ENCODE measurements at regions not wholly inside any gene's neighbourhood (a gene's known extent, or its start where the extent isn't known, plus 50 kb on each side); places are given as distances from the start of the nearest gene placed in this dataset.

GRCh38 chr13:84200971-84201370, 318.7 kb upstream of the SLITRK1 start:
- TF ChIP-seq POLR2AphosphoS5 (IDR thresholded peaks at IDR 0.05; ENCODE audit: low read depth, low read length) (no peak), SIN3A (IDR thresholded peaks at IDR 0.05; ENCODE audit: borderline replicate concordance, insufficient read depth, low read length) (no peak), TAF1 (IDR thresholded peaks at IDR 0.05; ENCODE audit: borderline replicate concordance, insufficient read depth, low read length) (no peak)
- TF ChIP-seq, protein P1, sequence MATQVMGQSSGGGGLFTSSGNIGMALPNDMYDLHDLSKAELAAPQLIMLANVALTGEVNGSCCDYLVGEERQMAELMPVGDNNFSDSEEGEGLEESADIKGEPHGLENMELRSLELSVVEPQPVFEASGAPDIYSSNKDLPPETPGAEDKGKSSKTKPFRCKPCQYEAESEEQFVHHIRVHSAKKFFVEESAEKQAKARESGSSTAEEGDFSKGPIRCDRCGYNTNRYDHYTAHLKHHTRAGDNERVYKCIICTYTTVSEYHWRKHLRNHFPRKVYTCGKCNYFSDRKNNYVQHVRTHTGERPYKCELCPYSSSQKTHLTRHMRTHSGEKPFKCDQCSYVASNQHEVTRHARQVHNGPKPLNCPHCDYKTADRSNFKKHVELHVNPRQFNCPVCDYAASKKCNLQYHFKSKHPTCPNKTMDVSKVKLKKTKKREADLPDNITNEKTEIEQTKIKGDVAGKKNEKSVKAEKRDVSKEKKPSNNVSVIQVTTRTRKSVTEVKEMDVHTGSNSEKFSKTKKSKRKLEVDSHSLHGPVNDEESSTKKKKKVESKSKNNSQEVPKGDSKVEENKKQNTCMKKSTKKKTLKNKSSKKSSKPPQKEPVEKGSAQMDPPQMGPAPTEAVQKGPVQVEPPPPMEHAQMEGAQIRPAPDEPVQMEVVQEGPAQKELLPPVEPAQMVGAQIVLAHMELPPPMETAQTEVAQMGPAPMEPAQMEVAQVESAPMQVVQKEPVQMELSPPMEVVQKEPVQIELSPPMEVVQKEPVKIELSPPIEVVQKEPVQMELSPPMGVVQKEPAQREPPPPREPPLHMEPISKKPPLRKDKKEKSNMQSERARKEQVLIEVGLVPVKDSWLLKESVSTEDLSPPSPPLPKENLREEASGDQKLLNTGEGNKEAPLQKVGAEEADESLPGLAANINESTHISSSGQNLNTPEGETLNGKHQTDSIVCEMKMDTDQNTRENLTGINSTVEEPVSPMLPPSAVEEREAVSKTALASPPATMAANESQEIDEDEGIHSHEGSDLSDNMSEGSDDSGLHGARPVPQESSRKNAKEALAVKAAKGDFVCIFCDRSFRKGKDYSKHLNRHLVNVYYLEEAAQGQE (IDR thresholded peaks at IDR 0.05; ENCODE audit: insufficient read depth in 1 of 2, low read depth in 2 of 2, low read length in 2 of 2): no peak
